ENCODE measurements at regions not wholly inside any gene's neighbourhood (a gene's known extent, or its start where the extent isn't known, plus 50 kb on each side); places are given as distances from the start of the nearest gene placed in this dataset.
A peak's percentile ranks its signal among the peaks of the same experiment; 100 is the strongest.

DNA sequence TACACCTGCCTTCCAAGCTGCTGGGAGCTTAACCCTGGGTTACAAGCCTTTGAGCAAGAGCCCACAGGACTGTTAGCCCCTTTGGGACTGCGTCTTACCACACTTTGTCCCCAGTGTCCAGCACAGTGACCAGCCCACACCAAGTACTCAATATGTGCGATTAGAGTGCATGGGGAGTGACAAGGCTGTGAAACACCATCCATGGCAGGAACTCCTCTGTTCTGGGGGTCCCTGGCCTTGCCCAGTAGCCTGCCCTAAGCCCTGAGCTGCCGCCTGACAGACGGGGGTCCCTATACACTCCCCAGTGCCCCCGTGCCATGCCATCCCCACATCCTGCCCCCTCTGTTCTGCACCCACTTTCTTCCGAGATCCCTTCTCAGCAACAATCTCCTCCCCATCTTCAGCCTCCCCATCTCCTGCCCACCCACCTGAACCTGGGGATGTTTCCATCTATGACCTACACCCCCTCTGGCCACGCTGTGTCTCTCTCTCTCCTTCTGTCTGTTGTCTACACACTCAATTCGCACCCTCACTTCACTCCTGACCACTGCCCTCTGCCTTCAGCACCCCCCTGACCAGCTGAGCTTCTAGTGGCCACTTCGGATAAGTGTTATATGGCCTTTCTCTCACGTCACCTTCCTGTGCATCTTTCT, 112.9 kb upstream of the SMURF2 start:
- Histone ChIP-seq H3K4me3 (replicated peaks in 1 of 2; ENCODE audit: low read depth in 1 of 2, low read length in 2 of 2) (no peak overlapping the region), H3K36me3 (ENCODE audit: control insufficient read depth in 1 of 2, insufficient read depth in 2 of 2, low read length in 2 of 2) (no peaks in the 10 kb centered on the region), H3K27ac (ENCODE audit: low read depth, low read length) (peak overlapping the region; percentile 73), H3K9me2 (ENCODE audit: insufficient read depth) (no peaks in the 10 kb centered on the region), H2AFZ (ENCODE audit: low read depth, low read length, poor library complexity, severe bottlenecking) (no peak overlapping the region), H3K79me2 (ENCODE audit: insufficient read depth, low read length) (peaks cover 29% of the 10 kb centered on the region; the same call in 1 of the 2 replicates), H3K9me3 (ENCODE audit: control insufficient read depth in 1 of 2, insufficient read depth in 1 of 2, low read depth in 1 of 2, low read length in 2 of 2) (no peaks in the 10 kb centered on the region), H3K27me3 (ENCODE audit: insufficient read depth, low read length) (no peaks in the 10 kb centered on the region), H3K9ac (ENCODE audit: low read length) (0 out of 2 replicates have a peak overlapping the region, but pooled peaks have one; percentile 86), H4K20me1 (ENCODE audit: insufficient read depth) (no peaks in the 10 kb centered on the region), H3K4me2 (ENCODE audit: low read length) (peak overlapping the region; percentile 100), H3K4me1 (ENCODE audit: control insufficient read depth in 1 of 2, insufficient read depth in 2 of 2, low read length in 2 of 2) (peaks cover 17 to 46% of the 10 kb centered on the region in 2 experiments)
- ATAC-seq, result no peak
- POLR2A ChIA-PET, result interaction anchor here (0.6 to 1.9 kb wide), 7 partner anchors 9 to 355 kb away, joined by 3 to 6 read pairs (median 5); no protein-coding TSS in a partner anchor
- TF ChIP-seq, protein P1, sequence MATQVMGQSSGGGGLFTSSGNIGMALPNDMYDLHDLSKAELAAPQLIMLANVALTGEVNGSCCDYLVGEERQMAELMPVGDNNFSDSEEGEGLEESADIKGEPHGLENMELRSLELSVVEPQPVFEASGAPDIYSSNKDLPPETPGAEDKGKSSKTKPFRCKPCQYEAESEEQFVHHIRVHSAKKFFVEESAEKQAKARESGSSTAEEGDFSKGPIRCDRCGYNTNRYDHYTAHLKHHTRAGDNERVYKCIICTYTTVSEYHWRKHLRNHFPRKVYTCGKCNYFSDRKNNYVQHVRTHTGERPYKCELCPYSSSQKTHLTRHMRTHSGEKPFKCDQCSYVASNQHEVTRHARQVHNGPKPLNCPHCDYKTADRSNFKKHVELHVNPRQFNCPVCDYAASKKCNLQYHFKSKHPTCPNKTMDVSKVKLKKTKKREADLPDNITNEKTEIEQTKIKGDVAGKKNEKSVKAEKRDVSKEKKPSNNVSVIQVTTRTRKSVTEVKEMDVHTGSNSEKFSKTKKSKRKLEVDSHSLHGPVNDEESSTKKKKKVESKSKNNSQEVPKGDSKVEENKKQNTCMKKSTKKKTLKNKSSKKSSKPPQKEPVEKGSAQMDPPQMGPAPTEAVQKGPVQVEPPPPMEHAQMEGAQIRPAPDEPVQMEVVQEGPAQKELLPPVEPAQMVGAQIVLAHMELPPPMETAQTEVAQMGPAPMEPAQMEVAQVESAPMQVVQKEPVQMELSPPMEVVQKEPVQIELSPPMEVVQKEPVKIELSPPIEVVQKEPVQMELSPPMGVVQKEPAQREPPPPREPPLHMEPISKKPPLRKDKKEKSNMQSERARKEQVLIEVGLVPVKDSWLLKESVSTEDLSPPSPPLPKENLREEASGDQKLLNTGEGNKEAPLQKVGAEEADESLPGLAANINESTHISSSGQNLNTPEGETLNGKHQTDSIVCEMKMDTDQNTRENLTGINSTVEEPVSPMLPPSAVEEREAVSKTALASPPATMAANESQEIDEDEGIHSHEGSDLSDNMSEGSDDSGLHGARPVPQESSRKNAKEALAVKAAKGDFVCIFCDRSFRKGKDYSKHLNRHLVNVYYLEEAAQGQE (IDR thresholded peaks at IDR 0.05; ENCODE audit: low read depth), result no peak
- DNase-seq (ENCODE audit: low read depth, low spot score), result no peak
- CTCF ChIA-PET, result interaction anchor here (1.1 to 5.2 kb wide), 5 partner anchors 8 to 356 kb away, joined by 3 to 40 read pairs (median 4); no protein-coding TSS in a partner anchor
- RAD21 ChIA-PET (ENCODE audit: low non-redundant PET in 1 of 2, low total read pairs in 2 of 2, uncharacterized antibody in 2 of 2, unreplicated experiment in 2 of 2), result interaction anchor here (0.7 to 0.8 kb wide), 3 partner anchors 35 to 355 kb away, joined by 3 to 4 read pairs (median 3); no protein-coding TSS in a partner anchor
- no TSS peak for BruUV-seq (replicated peaks)
- intact Hi-C loops (cut with micrococcal nuclease), result loop anchor here (1.0 to 5.0 kb wide), 3 partner anchors 162 to 355 kb away; no protein-coding TSS in a partner anchor

All from HCT116 (cell line).